NCI-H1092 (cell line): ENCODE measurements at regions not wholly inside any gene's neighbourhood (a gene's known extent, or its start where the extent isn't known, plus 50 kb on each side); places are given as distances from the start of the nearest gene placed in this dataset.
"Not testable (repeated sequence)": the region's sequence is repeated elsewhere in the genome, so short reads cannot be mapped to it uniquely, and the experiment has no call there.

Experiments
- DNase-seq: peaks from one replicate; lab custom pipeline; 2025; lab: John Stamatoyannopoulos, UW

DNA sequence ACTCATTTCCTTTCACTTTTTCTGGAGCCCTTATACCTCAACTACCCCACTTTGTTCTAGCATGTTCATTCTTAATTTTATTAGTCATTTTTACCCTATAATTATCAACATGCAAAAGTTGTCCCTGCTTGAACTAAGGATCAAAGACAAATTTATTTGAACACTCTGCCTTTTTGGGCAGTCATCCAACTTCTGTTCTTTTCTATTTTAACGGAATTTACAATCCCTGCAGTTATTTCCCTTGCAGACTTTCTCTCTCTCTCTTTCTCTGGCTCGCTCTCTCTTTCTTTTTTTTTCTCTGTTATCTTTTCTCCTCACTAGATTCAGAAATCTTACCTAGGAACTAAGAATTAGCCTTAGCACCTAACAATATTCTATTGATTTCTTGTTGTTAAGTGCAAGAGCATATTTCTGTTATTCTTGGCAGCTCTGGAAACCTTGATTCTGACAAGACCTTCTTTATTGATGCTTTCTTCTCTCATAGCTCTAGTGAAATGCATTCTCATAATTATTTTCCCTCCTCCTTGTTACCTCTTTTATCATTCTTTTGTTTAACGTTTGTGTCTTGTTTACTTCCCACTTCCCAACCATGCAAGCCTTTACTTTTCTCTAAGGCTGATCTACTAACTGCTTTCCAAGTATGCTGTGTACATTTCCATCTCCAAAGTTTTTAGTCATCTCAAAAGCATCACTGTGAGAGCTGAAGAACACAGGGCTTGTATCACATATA is 951.6 kb downstream of the DIPK2A start:
- no peak for DNase-seq

DNA sequence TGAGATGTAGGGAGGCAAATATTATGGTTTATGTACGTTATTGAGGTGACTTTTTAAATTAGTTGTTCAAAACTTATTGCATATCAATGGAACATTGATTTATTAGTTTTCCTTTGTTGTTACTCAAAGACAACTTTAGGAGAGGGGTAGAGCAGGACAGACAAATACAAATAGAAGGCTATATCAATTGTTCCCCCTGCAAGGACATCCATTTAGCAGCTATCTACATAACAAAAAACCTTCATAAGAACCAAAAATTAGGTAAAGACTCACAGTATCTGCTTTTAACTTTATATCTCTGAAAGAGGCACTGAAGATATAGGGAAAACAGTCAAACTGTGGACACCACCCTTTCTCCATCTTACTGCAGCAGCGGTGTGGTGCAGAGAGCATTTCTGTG is 958.8 kb downstream of the DIPK2A start:
- no peak for DNase-seq

DNA sequence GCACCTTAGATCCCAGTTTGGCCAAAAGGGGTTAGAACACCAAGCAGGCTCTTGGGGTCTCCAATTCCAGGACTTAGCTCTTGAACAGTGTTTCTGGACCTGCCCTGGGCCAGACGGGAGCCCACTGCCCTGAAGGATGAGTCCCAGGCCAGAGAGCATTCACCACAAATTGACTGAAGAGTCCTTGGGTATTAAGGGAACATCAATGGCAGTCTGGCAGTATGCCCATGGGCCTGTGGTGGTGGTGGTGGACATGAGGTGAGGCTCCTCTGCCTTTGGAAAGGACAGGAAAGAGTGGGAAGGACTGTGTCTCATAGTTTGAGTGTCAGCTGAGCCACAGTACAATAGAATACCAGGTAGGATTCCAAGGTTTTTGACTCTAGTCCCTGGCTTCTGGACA is 960.0 kb downstream of the DIPK2A start:
- no peak for DNase-seq

DNA sequence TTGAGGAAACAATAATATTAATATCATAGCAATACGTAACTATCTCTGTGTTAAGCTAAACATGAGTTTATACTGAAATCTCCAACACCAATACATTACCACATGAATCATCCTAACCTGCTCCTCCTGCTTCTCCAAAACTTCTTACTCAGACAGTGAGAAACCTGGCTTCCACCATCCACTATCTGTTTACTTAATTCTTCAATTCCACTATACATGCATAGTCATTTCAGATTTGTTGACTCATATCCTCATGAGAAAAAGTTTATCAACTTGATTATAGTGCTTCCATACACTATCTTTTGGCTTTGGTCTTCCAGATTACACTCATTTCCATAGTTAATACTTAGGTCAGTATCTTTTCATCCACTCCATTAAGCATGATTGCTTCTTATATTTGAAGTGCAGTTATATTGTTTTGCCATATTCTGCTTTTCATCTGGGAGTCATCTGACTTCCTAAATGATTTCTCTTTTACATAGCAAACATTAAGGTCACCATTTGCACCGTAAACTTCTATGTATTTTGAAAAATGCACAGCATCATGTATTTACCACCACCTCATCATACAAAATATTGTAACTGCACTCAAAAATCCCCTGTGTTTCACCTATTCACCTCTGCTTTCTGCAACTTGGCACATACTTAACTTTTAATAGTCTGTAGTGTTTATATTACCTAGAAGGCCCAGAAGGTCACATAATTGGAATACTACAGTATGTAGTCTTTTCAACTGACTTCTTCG is 970.6 kb downstream of the DIPK2A start:
- no peak for DNase-seq

DNA sequence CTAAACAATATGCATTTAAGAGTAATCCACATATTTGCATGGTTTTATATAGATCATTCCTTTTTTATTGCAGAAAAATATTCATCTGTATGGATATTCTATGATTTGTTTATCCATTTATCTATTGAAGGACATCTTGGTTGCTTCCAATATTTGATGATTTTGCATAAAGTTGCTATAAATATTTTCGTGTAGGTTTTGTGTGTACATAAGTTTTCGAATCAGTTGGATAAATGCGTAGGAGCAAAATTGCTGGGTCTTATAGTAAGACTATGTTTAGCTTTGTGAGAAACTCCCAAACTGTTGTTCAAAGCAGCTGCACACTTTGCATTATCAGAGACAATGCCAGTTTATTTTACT is 971.2 kb downstream of the DIPK2A start:
- DNase-seq = no peak

DNA sequence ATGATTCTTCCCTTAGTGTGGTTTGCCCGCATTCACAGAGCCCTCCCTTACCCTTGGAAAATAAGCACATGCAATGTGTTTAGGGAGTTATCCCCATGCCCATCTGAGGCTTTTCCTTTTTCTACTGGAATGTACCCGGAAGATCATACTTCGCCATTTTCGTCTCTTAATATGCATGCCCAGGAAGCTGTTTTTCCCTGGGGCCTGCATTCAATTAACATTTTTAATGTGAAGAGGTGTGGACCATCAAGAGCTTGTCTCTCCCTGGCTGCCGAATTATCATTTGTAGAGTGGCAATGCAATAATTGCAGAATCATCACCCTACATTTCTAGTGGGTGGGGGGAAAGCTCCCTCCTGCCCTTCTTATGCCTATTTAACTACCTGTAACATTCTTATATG is 976.3 kb downstream of the DIPK2A start:
- DNase-seq = no peak

DNA sequence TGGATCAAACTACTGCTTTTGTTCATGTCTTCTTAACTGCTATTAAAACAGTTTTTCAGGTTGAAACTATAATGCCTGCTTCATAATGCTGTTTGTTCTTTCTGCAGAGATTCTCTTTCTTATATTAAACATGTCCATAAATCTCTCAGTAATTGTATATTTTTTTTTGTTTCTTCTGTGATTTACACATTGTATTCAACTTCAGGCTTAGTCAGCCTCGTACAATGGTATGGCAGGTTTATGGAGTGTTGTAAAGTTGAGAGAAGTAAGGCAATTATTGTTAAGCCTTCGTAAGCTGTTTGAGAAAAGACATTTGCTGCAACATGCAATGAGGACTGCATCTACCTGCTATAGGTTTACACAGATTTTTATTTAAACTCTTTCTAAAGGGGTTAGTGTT is 977.1 kb downstream of the DIPK2A start:
- no peak for DNase-seq

DNA sequence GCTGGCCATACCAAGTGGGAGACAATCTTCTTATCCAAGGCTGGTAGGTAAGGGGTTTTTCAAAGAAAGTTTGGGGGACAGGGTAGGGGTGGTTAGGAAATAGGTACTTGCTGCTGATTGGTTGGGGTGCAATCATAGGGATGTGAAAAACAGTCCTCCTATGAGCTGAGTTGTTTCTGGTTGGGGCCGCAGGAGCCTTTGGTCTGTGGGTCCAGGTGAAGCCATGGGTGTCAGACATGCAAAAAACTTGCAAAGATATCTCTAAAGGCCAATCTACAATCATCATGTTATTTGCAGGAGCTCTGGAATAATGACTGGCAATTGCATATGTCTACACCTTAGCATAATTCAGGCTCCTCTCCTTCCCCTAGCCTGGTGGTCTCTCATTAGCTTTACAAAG is 982.3 kb downstream of the DIPK2A start:
- no peak for DNase-seq

DNA sequence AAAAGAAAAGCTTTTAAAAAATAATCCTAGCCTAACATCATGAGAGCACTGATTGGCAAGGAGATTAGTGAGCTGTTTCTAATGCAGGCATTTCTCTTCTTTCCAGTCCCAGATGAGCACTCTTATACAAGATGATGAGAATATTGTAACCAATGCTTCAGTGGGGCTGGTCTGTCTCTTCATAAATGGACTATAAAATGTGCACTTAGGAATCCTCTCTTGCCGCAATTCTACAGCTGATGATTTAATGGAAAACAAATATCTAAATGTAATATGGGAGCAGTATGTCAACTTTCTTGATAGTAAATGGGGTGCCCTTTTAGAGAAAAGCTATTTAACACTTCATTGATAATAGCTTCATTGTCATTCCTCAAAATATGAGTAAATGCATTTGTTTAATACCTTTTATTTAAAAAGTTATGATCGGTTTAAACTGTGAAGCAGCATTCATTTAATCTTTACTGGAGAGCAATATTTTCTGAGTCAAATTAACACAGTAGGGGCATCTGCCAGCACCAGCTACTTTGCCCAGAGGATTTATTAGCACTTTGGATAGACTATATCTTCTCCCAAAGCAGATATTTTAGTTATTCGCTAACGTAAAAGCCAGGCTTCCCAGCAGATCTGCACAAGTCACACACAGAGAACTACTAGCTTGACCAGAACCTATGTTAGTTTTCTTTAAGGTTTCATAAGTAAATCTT is 985.9 kb downstream of the DIPK2A start:
- no peak for DNase-seq

DNA sequence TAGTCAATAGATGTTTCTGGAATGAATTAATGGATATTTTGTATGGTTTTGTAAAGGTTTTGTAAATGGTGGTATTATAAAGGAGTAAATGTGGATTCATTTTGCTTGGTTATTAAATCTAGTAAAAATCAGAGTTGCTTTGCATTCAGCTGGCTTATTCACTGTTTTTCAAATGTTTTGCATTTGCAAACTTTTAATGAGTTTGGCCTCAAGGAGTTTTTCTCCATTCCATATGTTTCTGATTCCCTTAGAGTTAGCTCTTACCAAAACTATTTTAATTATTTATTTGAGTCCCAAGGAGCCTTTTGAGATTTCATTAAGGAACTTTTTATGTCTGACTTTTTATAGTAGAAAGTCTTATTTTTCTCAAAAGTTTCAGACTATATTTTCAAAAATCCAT is 992.2 kb downstream of the DIPK2A start:
- DNase-seq = no peak

DNA sequence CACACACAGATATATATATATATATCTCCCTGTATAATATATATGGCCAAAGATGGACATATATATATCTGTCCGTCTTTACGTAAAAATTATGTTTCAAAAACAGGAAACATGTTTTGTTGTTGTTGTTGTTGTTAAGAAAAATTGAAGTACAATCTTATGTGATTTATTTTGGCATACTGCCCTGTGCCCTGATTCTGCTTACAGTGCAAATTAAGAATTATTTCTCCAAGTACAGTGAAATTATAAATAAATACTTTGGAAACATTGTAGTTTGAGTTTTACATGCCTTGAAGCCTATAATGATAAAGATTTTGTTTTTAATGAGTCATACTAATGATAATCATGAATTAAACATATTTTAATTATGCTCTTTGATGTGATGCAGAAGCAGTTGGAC is 994.9 kb downstream of the DIPK2A start:
- no peak for DNase-seq

DNA sequence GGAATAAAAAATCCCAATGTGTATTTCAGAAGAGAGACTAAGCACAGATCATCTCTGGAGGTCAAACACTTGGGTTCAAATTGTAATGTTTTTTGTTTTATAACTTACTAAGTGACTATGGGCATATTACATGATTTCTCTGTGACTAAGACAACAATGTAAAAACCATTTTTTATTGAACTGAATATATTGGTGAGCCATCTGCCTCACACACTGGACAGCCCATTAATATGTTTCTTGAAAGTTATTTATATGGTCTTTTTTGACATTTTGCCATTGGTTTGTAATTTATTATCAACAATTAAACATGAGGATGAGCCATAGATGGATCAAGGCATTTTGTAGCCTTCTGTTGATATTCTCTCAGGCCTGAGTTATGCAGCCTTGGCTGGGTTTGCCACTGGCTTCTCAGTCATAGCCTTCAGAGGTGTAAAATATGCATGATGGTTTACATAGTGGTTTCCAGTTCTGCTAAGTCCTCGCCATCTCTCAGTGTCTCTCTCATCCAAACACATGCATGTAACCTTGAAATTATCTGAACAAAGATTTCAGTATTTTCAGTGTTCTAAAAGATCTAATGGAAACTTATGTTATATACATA is 997.2 kb downstream of the DIPK2A start:
- DNase-seq = no peak

DNA sequence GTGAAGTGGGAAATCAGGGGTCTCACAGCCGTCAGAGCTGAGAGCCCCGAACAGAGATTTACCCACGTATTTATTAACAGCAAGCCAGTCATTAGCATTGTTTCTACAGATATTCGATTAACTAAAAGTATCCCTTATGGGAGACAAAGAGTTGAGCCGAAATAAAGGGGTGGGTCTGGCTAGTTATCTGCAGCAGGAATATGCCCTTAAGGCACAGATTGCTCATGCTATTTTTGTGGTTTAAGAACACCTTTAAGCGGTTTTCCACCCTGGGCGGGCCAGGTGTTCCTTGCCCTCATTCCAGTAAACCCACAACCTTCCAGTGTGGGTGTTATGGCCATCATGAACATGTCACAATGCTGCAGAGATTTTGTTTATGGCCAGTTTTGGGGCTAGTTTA is 1012.9 kb downstream of the DIPK2A start:
- DNase-seq = not testable (repeated sequence)

DNA sequence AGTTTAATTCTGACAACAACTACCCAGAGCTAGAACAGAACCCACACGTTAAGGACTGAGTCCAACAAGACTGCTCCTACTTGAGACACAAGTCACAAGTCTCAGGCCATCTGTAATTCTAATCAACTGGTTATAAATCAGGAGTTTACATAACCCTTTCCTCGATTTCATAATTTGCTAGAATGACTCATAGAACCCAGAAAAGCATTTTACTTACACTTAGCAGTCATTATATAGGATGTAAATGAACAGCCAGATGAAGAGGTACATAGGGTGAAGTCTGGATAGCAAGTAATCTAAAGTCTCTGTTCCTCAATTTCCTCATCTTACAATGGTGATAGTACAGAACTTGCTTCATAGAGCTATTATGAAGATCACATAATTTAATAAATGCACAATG is 1018.2 kb downstream of the DIPK2A start:
- no peak for DNase-seq

DNA sequence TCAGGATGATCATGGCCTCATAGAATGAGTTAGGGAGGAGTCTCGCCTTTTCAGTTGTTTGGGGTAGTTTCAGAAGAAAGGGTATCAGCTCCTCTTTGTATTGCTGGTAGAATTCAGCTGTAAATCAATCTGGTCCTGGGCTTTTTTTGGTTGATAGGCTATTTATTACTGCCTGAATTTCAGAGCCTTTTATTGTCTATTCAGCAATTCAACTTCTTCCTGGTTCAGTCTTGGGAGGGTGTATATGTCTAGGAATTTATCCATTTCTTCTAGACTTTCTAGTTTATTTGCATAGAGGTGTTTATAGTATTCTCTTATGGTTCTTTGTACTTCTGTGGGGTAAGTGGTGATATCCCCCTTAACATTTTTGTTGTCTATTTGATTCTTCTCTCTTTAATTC is 1024.2 kb downstream of the DIPK2A start:
- no peak for DNase-seq

DNA sequence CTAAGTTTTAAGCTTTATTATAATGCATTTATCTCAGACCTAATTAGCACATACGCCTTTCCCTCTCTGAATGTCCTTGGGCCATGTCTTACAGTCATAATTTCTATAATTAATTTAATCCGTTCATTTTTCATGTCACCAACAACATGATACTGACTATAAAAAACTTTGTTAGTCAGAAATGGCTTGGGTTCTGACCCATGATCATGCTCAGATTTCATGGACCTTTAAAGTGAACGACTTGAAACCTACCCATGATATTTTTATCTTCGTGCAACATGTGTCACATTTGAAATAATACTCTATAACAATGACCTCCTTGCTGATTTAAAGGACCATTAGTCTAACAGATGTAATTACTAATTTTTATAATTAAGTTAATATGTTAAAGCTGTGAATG is 1033.8 kb downstream of the DIPK2A start:
- DNase-seq = no peak

DNA sequence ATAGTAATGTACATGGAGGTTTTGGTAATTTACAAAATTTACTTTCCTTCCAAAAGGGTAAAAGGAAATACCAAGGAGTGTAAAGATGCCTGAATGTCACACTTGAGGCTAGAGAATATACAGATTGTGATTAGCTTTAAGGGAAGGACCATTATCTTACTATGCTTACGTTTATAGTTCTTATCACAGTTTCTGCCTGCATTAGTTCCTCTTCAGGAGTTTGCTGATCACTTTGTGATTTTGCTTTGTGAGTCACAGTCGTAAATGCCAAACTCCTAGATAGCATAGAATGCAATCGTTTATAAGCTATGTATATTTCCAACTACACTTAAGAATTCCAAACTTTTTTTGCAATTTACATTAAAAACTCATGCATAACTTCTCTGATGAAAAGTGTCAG is 1034.6 kb downstream of the DIPK2A start:
- no peak for DNase-seq

DNA sequence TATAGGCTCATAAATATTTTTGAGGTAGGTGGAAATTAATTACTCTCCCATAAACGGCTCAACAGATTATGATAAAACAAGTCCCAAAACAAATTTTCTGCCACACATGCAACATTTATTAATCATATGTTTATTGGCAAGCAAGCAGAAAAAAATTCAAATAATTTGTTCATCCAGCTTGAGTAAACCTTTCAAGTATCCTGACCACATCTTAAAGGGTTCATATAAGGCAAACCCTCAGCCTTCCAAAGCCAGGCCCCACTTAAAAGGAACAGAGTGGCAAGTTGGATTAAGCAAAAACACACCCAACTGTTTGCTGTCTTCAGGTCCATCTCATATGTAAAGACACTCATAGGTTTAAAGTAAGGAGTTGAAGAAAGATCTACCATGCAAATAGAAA is 1042.3 kb downstream of the DIPK2A start:
- DNase-seq = no peak

DNA sequence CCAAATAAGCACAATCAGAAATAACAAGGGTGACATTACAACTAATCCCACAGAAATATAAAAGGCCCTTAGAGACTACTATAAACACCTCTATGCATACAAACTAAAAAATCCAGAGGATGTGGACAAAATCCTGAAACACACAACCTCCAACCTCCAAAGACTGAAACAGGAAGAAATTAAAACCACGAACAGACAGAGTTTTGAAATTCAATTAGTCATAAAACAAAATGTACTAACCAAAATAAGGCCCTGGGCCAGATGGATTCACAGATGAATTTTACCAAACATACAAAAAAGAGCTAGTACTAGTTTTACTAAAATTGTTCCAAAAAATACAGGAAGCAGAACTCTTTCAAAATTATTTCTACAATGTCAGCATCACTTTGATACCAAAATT is 1043.6 kb downstream of the DIPK2A start:
- no peak for DNase-seq

DNA sequence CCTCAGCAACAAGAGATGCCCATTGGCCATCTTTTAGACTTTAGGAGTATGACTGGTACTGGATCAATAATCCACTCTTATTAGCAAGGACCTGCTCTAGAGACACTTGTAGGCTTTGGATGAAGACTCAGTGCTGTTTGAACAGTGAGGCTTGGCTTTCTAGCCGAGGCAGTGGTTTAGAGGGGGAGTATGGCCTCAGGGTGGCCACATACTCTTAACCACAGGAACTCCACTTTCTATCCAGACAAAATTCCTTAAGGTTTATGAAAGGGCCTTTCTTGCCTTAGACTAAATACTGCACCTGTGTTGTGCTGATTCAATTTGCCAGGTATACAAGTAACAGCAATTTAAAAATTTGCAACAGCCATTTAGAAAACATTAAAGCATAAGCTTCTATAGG is 1046.3 kb downstream of the DIPK2A start:
- DNase-seq = no peak

DNA sequence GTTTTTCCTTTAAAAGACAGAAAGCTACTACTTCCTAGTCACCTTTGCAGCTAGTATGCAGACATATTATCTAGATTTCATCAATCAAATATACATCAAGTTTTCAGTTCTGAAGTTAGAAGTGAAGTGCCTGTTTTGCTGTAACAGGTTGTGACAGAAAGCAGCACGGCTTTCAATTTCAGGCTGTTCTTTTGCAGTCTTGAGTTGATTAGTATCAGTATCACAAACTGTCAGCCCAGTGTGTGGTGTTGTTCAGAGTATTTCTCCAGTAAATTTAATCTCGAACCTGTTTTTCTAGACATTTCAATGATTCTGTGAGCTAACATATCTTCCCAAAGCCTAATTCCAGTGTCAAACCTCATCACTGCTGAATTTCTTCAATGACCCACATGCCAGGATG is 1050.8 kb downstream of the DIPK2A start:
- no peak for DNase-seq

DNA sequence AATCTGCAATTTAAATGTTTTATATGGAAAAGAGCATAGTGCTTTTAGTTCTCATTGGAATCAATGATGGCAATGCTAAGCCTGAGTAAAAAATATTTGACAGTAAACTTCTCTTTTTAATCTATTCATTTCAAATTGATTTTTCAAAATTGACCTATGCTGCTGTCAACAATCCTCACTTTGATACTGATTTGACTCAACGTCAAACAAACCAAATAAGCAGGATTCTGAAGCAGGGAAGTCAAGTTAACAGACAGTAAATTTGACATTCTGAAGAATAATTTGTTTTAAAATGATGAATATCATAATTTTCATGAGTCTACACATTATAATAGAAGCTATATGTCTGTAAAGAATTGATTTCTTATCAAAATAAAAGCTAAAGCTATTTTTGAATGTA is 1053.1 kb downstream of the DIPK2A start:
- no peak for DNase-seq

DNA sequence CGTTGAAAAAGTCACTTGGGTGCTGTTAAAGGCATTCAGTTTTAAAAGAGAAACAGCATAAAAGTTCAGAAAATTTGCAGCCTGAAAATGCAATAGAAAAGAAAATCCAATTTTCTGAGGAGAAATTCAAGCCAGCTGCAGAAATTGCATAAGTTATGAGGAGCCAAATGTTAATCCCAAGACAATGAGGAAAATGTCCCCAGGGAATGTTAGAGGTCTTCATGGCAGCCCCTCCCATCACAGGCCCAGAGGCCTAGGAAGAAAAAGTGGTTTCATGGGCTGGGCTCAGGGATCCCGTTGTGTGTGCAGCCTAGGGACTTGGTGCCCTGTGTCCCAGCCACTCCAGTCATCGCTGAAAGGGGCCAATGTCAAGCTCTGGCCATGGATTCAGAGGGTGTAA is 1055.6 kb downstream of the DIPK2A start:
- DNase-seq = not testable (repeated sequence)
